Activated CD4-positive, alpha-beta T cell treated with anti-CD3 and anti-CD28 coated beads, Interleukin-2, amount 50 U/mL, for 24 hours (primary cell): ENCODE measurements at regions not wholly inside any gene's neighbourhood (a gene's known extent, or its start where the extent isn't known, plus 50 kb on each side); places are given as distances from the start of the nearest gene placed in this dataset.

ENCODE experiments used
- DNase-seq, 2 donors: peaks; one replicate each; pipeline ENCODE4 v3.0.0-alpha.2; 2020; ENCODE audit warnings: low read depth in 1 of 2, low spot score in 1 of 2

- DNase-seq, result no peak
Observed at GRCh38 chr14:61139006-61139599, 142.0 kb downstream of the TMEM30B start.

GRCh38 chr14:61132894-61133293 lies 148.2 kb downstream of the TMEM30B start:
- no peak for DNase-seq

GRCh38 chr14:61132336-61132735 lies 148.8 kb downstream of the TMEM30B start:
- DNase-seq, result no peak

- DNase-seq, result no peak
Observed at GRCh38 chr14:61130512-61131260, 149.6 kb downstream of the SLC38A6 start.

GRCh38 chr14:61129168-61129745 lies 148.2 kb downstream of the SLC38A6 start:
- no peak for DNase-seq

- DNase-seq, result no peak
Observed at GRCh38 chr14:61128382-61129167, 147.5 kb downstream of the SLC38A6 start.

GRCh38 chr14:61126603-61127498 lies 145.8 kb downstream of the SLC38A6 start:
- DNase-seq, result no peak

- DNase-seq, result no peak
Observed at GRCh38 chr14:61125867-61126572, 145.0 kb downstream of the SLC38A6 start.

GRCh38 chr14:61125041-61125866 lies 144.2 kb downstream of the SLC38A6 start:
- no peak for DNase-seq

GRCh38 chr14:61122862-61123261 lies 141.8 kb downstream of the SLC38A6 start:
- DNase-seq, result no peak

GRCh38 chr14:61121355-61121787 lies 140.3 kb downstream of the SLC38A6 start:
- no peak for DNase-seq

- DNase-seq, result no peak
Observed at GRCh38 chr14:61120576-61120975, 139.5 kb downstream of the SLC38A6 start.

- DNase-seq, result no peak
Observed at GRCh38 chr14:61119006-61119405, 138.0 kb downstream of the SLC38A6 start.

GRCh38 chr14:61116369-61116768 lies 135.3 kb downstream of the SLC38A6 start:
- no peak for DNase-seq

- no peak for DNase-seq
Observed at GRCh38 chr14:61113561-61114225, 132.6 kb downstream of the SLC38A6 start.

- DNase-seq, result no peak
Observed at GRCh38 chr14:61112506-61112905, 131.5 kb downstream of the SLC38A6 start.

GRCh38 chr14:61111731-61112130 lies 130.7 kb downstream of the SLC38A6 start:
- DNase-seq, result no peak

GRCh38 chr14:61111209-61111665 lies 130.2 kb downstream of the SLC38A6 start:
- no peak for DNase-seq
